ENCODE measurements at regions not wholly inside any gene's neighbourhood (a gene's known extent, or its start where the extent isn't known, plus 50 kb on each side); places are given as distances from the start of the nearest gene placed in this dataset.

- Histone ChIP-seq H3K4me3 (ENCODE audit: insufficient read depth, low read length, poor library complexity, severe bottlenecking) (no peak overlapping the region), H3K79me2 (ENCODE audit: insufficient read depth, low read length) (no peaks in the 10 kb centered on the region), H3K27me3 (ENCODE audit: low read length) (no peaks in the 10 kb centered on the region), H3F3A (ENCODE audit: insufficient read depth) (no peaks in the 10 kb centered on the region), H4K20me1 (ENCODE audit: low read depth, low read length) (no peaks in the 10 kb centered on the region), H3K9me3 (ENCODE audit: insufficient read depth, low read length) (no peaks in the 10 kb centered on the region), H3K36me3 (ENCODE audit: low read length) (no peaks in the 10 kb centered on the region), H3K9ac (ENCODE audit: low read length) (no peak overlapping the region), H3K9me2 (replicated peaks; ENCODE audit: insufficient read depth, low read length) (no peaks in the 10 kb centered on the region), H3K4me2 (ENCODE audit: low read depth, low read length, poor library complexity, severe bottlenecking) (no peak overlapping the region), H2AFZ (ENCODE audit: low read depth, low read length, severe bottlenecking) (no peak overlapping the region), H3K27ac (ENCODE audit: low read depth, low read length) (no peak overlapping the region)
- TF ChIP-seq CTCF (IDR thresholded peaks at IDR 0.05; ENCODE audit: insufficient read depth, low read length, poor library complexity, severe bottlenecking) (no peak), EZH2phosphoT487 (conservative IDR thresholded peaks at IDR 0.05; ENCODE audit: low read length) (no peak)
Observed at GRCh38 chr17:55572599-55572998, 61.3 kb upstream of the SMIM36 start.

GRCh38 chr17:55572139-55572538, 60.9 kb upstream of the SMIM36 start:
- no peak for TF ChIP-seq CTCF (IDR thresholded peaks at IDR 0.05; ENCODE audit: insufficient read depth, low read length, poor library complexity, severe bottlenecking)
- no peak for TF ChIP-seq EZH2phosphoT487 (conservative IDR thresholded peaks at IDR 0.05; ENCODE audit: low read length)
- Histone ChIP-seq H3K36me3 (ENCODE audit: low read length) (no peaks in the 10 kb centered on the region), H3K4me3 (ENCODE audit: insufficient read depth, low read length, poor library complexity, severe bottlenecking) (no peak overlapping the region), H3K9ac (ENCODE audit: low read length) (no peak overlapping the region), H3K4me2 (ENCODE audit: low read depth, low read length, poor library complexity, severe bottlenecking) (no peak overlapping the region), H3K27me3 (ENCODE audit: low read length) (no peaks in the 10 kb centered on the region), H3K9me2 (replicated peaks; ENCODE audit: insufficient read depth, low read length) (no peaks in the 10 kb centered on the region), H3K79me2 (ENCODE audit: insufficient read depth, low read length) (no peaks in the 10 kb centered on the region), H3K27ac (ENCODE audit: low read depth, low read length) (no peak overlapping the region), H3F3A (ENCODE audit: insufficient read depth) (no peaks in the 10 kb centered on the region), H4K20me1 (ENCODE audit: low read depth, low read length) (no peaks in the 10 kb centered on the region), H3K9me3 (ENCODE audit: insufficient read depth, low read length) (no peaks in the 10 kb centered on the region), H2AFZ (ENCODE audit: low read depth, low read length, severe bottlenecking) (no peak overlapping the region)

- TF ChIP-seq EZH2phosphoT487 (conservative IDR thresholded peaks at IDR 0.05; ENCODE audit: low read length), result no peak
- TF ChIP-seq CTCF (IDR thresholded peaks at IDR 0.05; ENCODE audit: insufficient read depth, low read length, poor library complexity, severe bottlenecking), result no peak
- Histone ChIP-seq H3K4me3 (ENCODE audit: insufficient read depth, low read length, poor library complexity, severe bottlenecking) (no peak overlapping the region), H2AFZ (ENCODE audit: low read depth, low read length, severe bottlenecking) (no peak overlapping the region)
Observed at GRCh38 chr17:55571095-55571494, 59.8 kb upstream of the SMIM36 start.

More at GRCh38 chr17:55571095-55571494, 59.8 kb upstream of the SMIM36 start:
- H3K4me2 ChIP-seq (ENCODE audit: low read depth, low read length, poor library complexity, severe bottlenecking), result no peak overlapping the region
- no peaks in the 10 kb centered on the region for H3K9me3 ChIP-seq (ENCODE audit: insufficient read depth, low read length)
- H3K9me2 ChIP-seq (replicated peaks; ENCODE audit: insufficient read depth, low read length), result no peaks in the 10 kb centered on the region
- no peaks in the 10 kb centered on the region for H3K36me3 ChIP-seq (ENCODE audit: low read length)
- no peak overlapping the region for H3K9ac ChIP-seq (ENCODE audit: low read length)
- H3F3A ChIP-seq (ENCODE audit: insufficient read depth), result no peaks in the 10 kb centered on the region
- no peaks in the 10 kb centered on the region for H3K27me3 ChIP-seq (ENCODE audit: low read length)
- no peak overlapping the region for H3K27ac ChIP-seq (ENCODE audit: low read depth, low read length)
- no peaks in the 10 kb centered on the region for H4K20me1 ChIP-seq (ENCODE audit: low read depth, low read length)
- H3K79me2 ChIP-seq (ENCODE audit: insufficient read depth, low read length), result no peaks in the 10 kb centered on the region

All from SU-DHL-6 (cell line).